ENCODE measurements at regions not wholly inside any gene's neighbourhood (a gene's known extent, or its start where the extent isn't known, plus 50 kb on each side); places are given as distances from the start of the nearest gene placed in this dataset.

GRCh38 chr7:142431491-142431890 lies 173.6 kb upstream of the PRSS58 start:
- H3K9me3 ChIP-seq (replicated peaks): no peaks in the 10 kb centered on the region
- no peaks in the 10 kb centered on the region for H3K36me3 ChIP-seq
- no peak overlapping the region for H3K4me3 ChIP-seq
- no peak overlapping the region for H3K27ac ChIP-seq
- no peaks in the 10 kb centered on the region for H3K4me1 ChIP-seq
- DNase-seq: no peak
- H3K27me3 ChIP-seq: peaks cover 8% of the 10 kb centered on the region

GRCh38 chr7:142428094-142428493 lies 170.2 kb upstream of the PRSS58 start:
- Histone ChIP-seq H3K27me3 (peaks cover 16% of the 10 kb centered on the region), H3K4me1 (no peaks in the 10 kb centered on the region), H3K36me3 (no peaks in the 10 kb centered on the region), H3K27ac (no peak overlapping the region), H3K9me3 (replicated peaks) (no peaks in the 10 kb centered on the region), H3K4me3 (no peak overlapping the region)
- DNase-seq: no peak

GRCh38 chr7:142425281-142425680 lies 167.4 kb upstream of the PRSS58 start:
- peaks cover 16% of the 10 kb centered on the region; the same call in 1 of the 2 replicates for H3K27me3 ChIP-seq
- no peaks in the 10 kb centered on the region for H3K36me3 ChIP-seq
- H3K4me1 ChIP-seq: no peaks in the 10 kb centered on the region
- H3K4me3 ChIP-seq: no peak overlapping the region
- H3K9me3 ChIP-seq (replicated peaks): no peaks in the 10 kb centered on the region
- DNase-seq: no peak
- H3K27ac ChIP-seq: no peak overlapping the region

GRCh38 chr7:142422621-142423020 lies 164.8 kb upstream of the PRSS58 start:
- H3K9me3 ChIP-seq (replicated peaks): no peaks in the 10 kb centered on the region
- peaks cover 11% of the 10 kb centered on the region; the same call in 1 of the 2 replicates for H3K27me3 ChIP-seq
- DNase-seq: no peak
- no peak overlapping the region for H3K27ac ChIP-seq
- H3K4me1 ChIP-seq: no peaks in the 10 kb centered on the region
- H3K4me3 ChIP-seq: no peak overlapping the region
- H3K36me3 ChIP-seq: no peaks in the 10 kb centered on the region

GRCh38 chr7:142420554-142421362 lies 162.9 kb upstream of the PRSS58 start:
- H3K4me3 ChIP-seq: no peak overlapping the region
- DNase-seq: peak; percentile 22 to 42
- H3K27me3 ChIP-seq: peaks cover 3% of the 10 kb centered on the region; the same call in 1 of the 2 replicates
- H3K9me3 ChIP-seq (replicated peaks): no peaks in the 10 kb centered on the region
- H3K36me3 ChIP-seq: no peaks in the 10 kb centered on the region
- no peak overlapping the region for H3K27ac ChIP-seq
- no peaks in the 10 kb centered on the region for H3K4me1 ChIP-seq

- peak in 1 of 2 experiments; percentile 28 for DNase-seq
- no peak overlapping the region for H3K27ac ChIP-seq
These were observed 160.5 kb upstream of the PRSS58 start for GRCh38 chr7:142418326-142418725.

GRCh38 chr7:142414915-142415314 lies 157.1 kb upstream of the PRSS58 start:
- H3K27ac ChIP-seq: no peak overlapping the region
- peaks cover 7% of the 10 kb centered on the region for H3K27me3 ChIP-seq
- H3K4me3 ChIP-seq: no peak overlapping the region
- DNase-seq: no peak
- H3K4me1 ChIP-seq: no peaks in the 10 kb centered on the region
- no peaks in the 10 kb centered on the region for H3K9me3 ChIP-seq (replicated peaks)
- H3K36me3 ChIP-seq: no peaks in the 10 kb centered on the region

More at GRCh38 chr7:142418326-142418725, 160.5 kb upstream of the PRSS58 start:
- Histone ChIP-seq H3K36me3 (no peaks in the 10 kb centered on the region), H3K9me3 (replicated peaks) (no peaks in the 10 kb centered on the region), H3K4me1 (no peaks in the 10 kb centered on the region), H3K4me3 (no peak overlapping the region), H3K27me3 (peaks cover 7% of the 10 kb centered on the region)

GRCh38 chr7:142414135-142414534 lies 156.3 kb upstream of the PRSS58 start:
- Histone ChIP-seq H3K9me3 (replicated peaks) (no peaks in the 10 kb centered on the region), H3K27ac (no peak overlapping the region), H3K4me3 (no peak overlapping the region), H3K27me3 (peaks cover 7% of the 10 kb centered on the region), H3K36me3 (no peaks in the 10 kb centered on the region), H3K4me1 (no peaks in the 10 kb centered on the region)
- no peak for DNase-seq

- no peak overlapping the region for H3K27ac ChIP-seq
- no peak overlapping the region for H3K4me3 ChIP-seq
- H3K36me3 ChIP-seq: no peaks in the 10 kb centered on the region
- H3K9me3 ChIP-seq (replicated peaks): no peaks in the 10 kb centered on the region
- H3K4me1 ChIP-seq: no peaks in the 10 kb centered on the region
- H3K27me3 ChIP-seq: peaks cover 7% of the 10 kb centered on the region
- DNase-seq: no peak
These were observed 155.6 kb upstream of the PRSS58 start for GRCh38 chr7:142413280-142414000.

- peak; percentile 25 to 66 for DNase-seq
- H3K27ac ChIP-seq: no peak overlapping the region
- no peaks in the 10 kb centered on the region for H3K36me3 ChIP-seq
- H3K27me3 ChIP-seq: peaks cover 7% of the 10 kb centered on the region
- H3K9me3 ChIP-seq (replicated peaks): no peaks in the 10 kb centered on the region
- H3K4me1 ChIP-seq: no peaks in the 10 kb centered on the region
- no peak overlapping the region for H3K4me3 ChIP-seq
These were observed 154.8 kb upstream of the PRSS58 start for GRCh38 chr7:142412551-142413193.

GRCh38 chr7:142409471-142409870 lies 151.6 kb upstream of the PRSS58 start:
- no peak for DNase-seq
- no peak overlapping the region for H3K27ac ChIP-seq
- no peak overlapping the region for H3K4me3 ChIP-seq
- no peaks in the 10 kb centered on the region for H3K36me3 ChIP-seq
- H3K27me3 ChIP-seq: peaks cover 11% of the 10 kb centered on the region; the same call in 1 of the 2 replicates
- H3K4me1 ChIP-seq: no peaks in the 10 kb centered on the region
- no peaks in the 10 kb centered on the region for H3K9me3 ChIP-seq (replicated peaks)

GRCh38 chr7:142408794-142409193 lies 150.9 kb upstream of the PRSS58 start:
- Histone ChIP-seq H3K9me3 (replicated peaks) (no peaks in the 10 kb centered on the region), H3K4me3 (no peak overlapping the region), H3K36me3 (no peaks in the 10 kb centered on the region), H3K27ac (no peak overlapping the region), H3K27me3 (peaks cover 6% of the 10 kb centered on the region; the same call in 1 of the 2 replicates), H3K4me1 (no peaks in the 10 kb centered on the region)
- DNase-seq: no peak

- H3K36me3 ChIP-seq: no peaks in the 10 kb centered on the region
- no peak overlapping the region for H3K27ac ChIP-seq
- H3K27me3 ChIP-seq: peaks cover 4% of the 10 kb centered on the region; the same call in 1 of the 2 replicates
- no peaks in the 10 kb centered on the region for H3K4me1 ChIP-seq
- DNase-seq: no peak
- H3K4me3 ChIP-seq: peak overlapping the region; percentile 14; the same call in 1 of the 2 replicates
- H3K9me3 ChIP-seq (replicated peaks): no peaks in the 10 kb centered on the region
These were observed 150.2 kb upstream of the PRSS58 start for GRCh38 chr7:142407939-142408570.

GRCh38 chr7:142405122-142405765 lies 147.4 kb upstream of the PRSS58 start:
- H3K27me3 ChIP-seq: peaks cover 4% of the 10 kb centered on the region; the same call in 1 of the 2 replicates
- H3K4me3 ChIP-seq: no peak overlapping the region
- H3K36me3 ChIP-seq: no peaks in the 10 kb centered on the region
- no peaks in the 10 kb centered on the region for H3K9me3 ChIP-seq (replicated peaks)
- H3K4me1 ChIP-seq: no peaks in the 10 kb centered on the region
- H3K27ac ChIP-seq: no peak overlapping the region
- DNase-seq: no peak

Measured in SJCRH30 (cell line).